ENCODE measurements at regions not wholly inside any gene's neighbourhood (a gene's known extent, or its start where the extent isn't known, plus 50 kb on each side); places are given as distances from the start of the nearest gene placed in this dataset.
"Not testable (repeated sequence)": the region's sequence is repeated elsewhere in the genome, so short reads cannot be mapped to it uniquely, and the experiment has no call there.

- no peak overlapping the region for H2AFZ ChIP-seq (ENCODE audit: low read length)
- H3K9me3 ChIP-seq (ENCODE audit: low read length), result no peaks in the 10 kb centered on the region
- no peak for TF ChIP-seq CTCF (IDR thresholded peaks at IDR 0.05; ENCODE audit: low read length)
- no peak for TF ChIP-seq EZH2 (IDR thresholded peaks at IDR 0.05; ENCODE audit: borderline replicate concordance, low read length)
These were observed 270.3 kb upstream of the DAAM1 start for GRCh38 chr14:58918066-58918738.

GRCh38 chr14:58919217-58919616 is 269.2 kb upstream of the DAAM1 start:
- H3K9ac ChIP-seq (ENCODE audit: low read length), result no peak overlapping the region
- H3K27me3 ChIP-seq (ENCODE audit: insufficient read depth, low read length), result no peaks in the 10 kb centered on the region
- H3K79me2 ChIP-seq (ENCODE audit: insufficient read depth, low read length), result no peaks in the 10 kb centered on the region
- H4K20me1 ChIP-seq (ENCODE audit: insufficient read depth, low read length), result no peaks in the 10 kb centered on the region
- no peaks in the 10 kb centered on the region for H3F3A ChIP-seq (ENCODE audit: insufficient read depth, low read length)
- no peaks in the 10 kb centered on the region for H3K9me3 ChIP-seq (ENCODE audit: low read length)
- H3K36me3 ChIP-seq (ENCODE audit: insufficient read depth, low read length), result no peaks in the 10 kb centered on the region
- H3K27ac ChIP-seq (ENCODE audit: low read depth, low read length, poor library complexity, severe bottlenecking), result no peak overlapping the region
- H2AFZ ChIP-seq (ENCODE audit: low read length), result no peak overlapping the region
- H3K4me2 ChIP-seq (ENCODE audit: low read length), result no peak overlapping the region
- H3K4me1 ChIP-seq (ENCODE audit: insufficient read depth, low read length, severe bottlenecking), result no peaks in the 10 kb centered on the region
- H3K9me2 ChIP-seq (ENCODE audit: low read depth, low read length), result no peaks in the 10 kb centered on the region
- no peak overlapping the region for H3K4me3 ChIP-seq (ENCODE audit: low read depth, low read length, poor library complexity, severe bottlenecking)
- TF ChIP-seq CTCF (IDR thresholded peaks at IDR 0.05; ENCODE audit: low read length), result no peak
- TF ChIP-seq EZH2 (IDR thresholded peaks at IDR 0.05; ENCODE audit: borderline replicate concordance, low read length), result no peak

More at GRCh38 chr14:58918066-58918738, 270.3 kb upstream of the DAAM1 start:
- no peak overlapping the region for H3K9ac ChIP-seq (ENCODE audit: low read length)
- H3K27ac ChIP-seq (ENCODE audit: low read depth, low read length, poor library complexity, severe bottlenecking), result no peak overlapping the region
- H3K4me3 ChIP-seq (ENCODE audit: low read depth, low read length, poor library complexity, severe bottlenecking), result no peak overlapping the region
- no peaks in the 10 kb centered on the region for H3K4me1 ChIP-seq (ENCODE audit: insufficient read depth, low read length, severe bottlenecking)
- no peaks in the 10 kb centered on the region for H3K27me3 ChIP-seq (ENCODE audit: insufficient read depth, low read length)
- H3F3A ChIP-seq (ENCODE audit: insufficient read depth, low read length), result no peaks in the 10 kb centered on the region
- no peaks in the 10 kb centered on the region for H3K9me2 ChIP-seq (ENCODE audit: low read depth, low read length)
- H3K4me2 ChIP-seq (ENCODE audit: low read length), result no peak overlapping the region
- no peaks in the 10 kb centered on the region for H3K36me3 ChIP-seq (ENCODE audit: insufficient read depth, low read length)
- H4K20me1 ChIP-seq (ENCODE audit: insufficient read depth, low read length), result no peaks in the 10 kb centered on the region
- no peaks in the 10 kb centered on the region for H3K79me2 ChIP-seq (ENCODE audit: insufficient read depth, low read length)

GRCh38 chr14:58920230-58920629 is 268.2 kb upstream of the DAAM1 start:
- H3K4me2 ChIP-seq (ENCODE audit: low read length), result no peak overlapping the region
- no peak overlapping the region for H3K9ac ChIP-seq (ENCODE audit: low read length)
- H3K4me1 ChIP-seq (ENCODE audit: insufficient read depth, low read length, severe bottlenecking), result no peaks in the 10 kb centered on the region
- no peak for TF ChIP-seq EZH2 (IDR thresholded peaks at IDR 0.05; ENCODE audit: borderline replicate concordance, low read length)
- no peaks in the 10 kb centered on the region for H3K9me2 ChIP-seq (ENCODE audit: low read depth, low read length)
- H3F3A ChIP-seq (ENCODE audit: insufficient read depth, low read length), result no peaks in the 10 kb centered on the region
- H4K20me1 ChIP-seq (ENCODE audit: insufficient read depth, low read length), result no peaks in the 10 kb centered on the region
- no peak overlapping the region for H3K27ac ChIP-seq (ENCODE audit: low read depth, low read length, poor library complexity, severe bottlenecking)
- H2AFZ ChIP-seq (ENCODE audit: low read length), result no peak overlapping the region
- H3K27me3 ChIP-seq (ENCODE audit: insufficient read depth, low read length), result no peaks in the 10 kb centered on the region
- H3K4me3 ChIP-seq (ENCODE audit: low read depth, low read length, poor library complexity, severe bottlenecking), result no peak overlapping the region
- no peaks in the 10 kb centered on the region for H3K36me3 ChIP-seq (ENCODE audit: insufficient read depth, low read length)
- H3K9me3 ChIP-seq (ENCODE audit: low read length), result no peaks in the 10 kb centered on the region
- no peaks in the 10 kb centered on the region for H3K79me2 ChIP-seq (ENCODE audit: insufficient read depth, low read length)

GRCh38 chr14:58922201-58922940 is 266.1 kb upstream of the DAAM1 start:
- not testable (repeated sequence) for H3K9me2 ChIP-seq (ENCODE audit: low read depth, low read length); H3F3A ChIP-seq (ENCODE audit: insufficient read depth, low read length); H3K4me1 ChIP-seq (ENCODE audit: insufficient read depth, low read length, severe bottlenecking); H3K27me3 ChIP-seq (ENCODE audit: insufficient read depth, low read length); H3K27ac ChIP-seq (ENCODE audit: low read depth, low read length, poor library complexity, severe bottlenecking); H3K9ac ChIP-seq (ENCODE audit: low read length); H3K79me2 ChIP-seq (ENCODE audit: insufficient read depth, low read length); H3K9me3 ChIP-seq (ENCODE audit: low read length); H3K4me2 ChIP-seq (ENCODE audit: low read length); H4K20me1 ChIP-seq (ENCODE audit: insufficient read depth, low read length); H2AFZ ChIP-seq (ENCODE audit: low read length); H3K36me3 ChIP-seq (ENCODE audit: insufficient read depth, low read length); H3K4me3 ChIP-seq (ENCODE audit: low read depth, low read length, poor library complexity, severe bottlenecking)

Measured in OCI-LY1 (cell line).